AG08395 (cell line): ENCODE measurements at regions not wholly inside any gene's neighbourhood (a gene's known extent, or its start where the extent isn't known, plus 50 kb on each side); places are given as distances from the start of the nearest gene placed in this dataset.

ENCODE experiments used
- DNase-seq: peaks from one replicate; pipeline ENCODE4 v3.0.0; 2012; ENCODE audit warnings: mixed read lengths, low spot score

- no peak for DNase-seq
These were observed 540.5 kb downstream of the SLC4A3 start for GRCh38 chr2:220167956-220168355.

- no peak for DNase-seq
These were observed 541.6 kb downstream of the SLC4A3 start for GRCh38 chr2:220168891-220169546.

- DNase-seq = no peak
These were observed 547.4 kb downstream of the SLC4A3 start for GRCh38 chr2:220174826-220175225.

GRCh38 chr2:220175967-220176366 is 548.5 kb downstream of the SLC4A3 start:
- no peak for DNase-seq

GRCh38 chr2:220178991-220179695 is 551.7 kb downstream of the SLC4A3 start:
- no peak for DNase-seq

- peak; percentile 15 for DNase-seq
These were observed 553.7 kb downstream of the SLC4A3 start for GRCh38 chr2:220181165-220181564.

GRCh38 chr2:220182790-220183189 is 555.4 kb downstream of the SLC4A3 start:
- no peak for DNase-seq

GRCh38 chr2:220185766-220186305 is 558.4 kb downstream of the SLC4A3 start:
- no peak for DNase-seq

GRCh38 chr2:220188031-220188430 is 560.6 kb downstream of the SLC4A3 start:
- DNase-seq = peak; percentile 48

GRCh38 chr2:220191031-220191430 is 563.6 kb downstream of the SLC4A3 start:
- peak; percentile 7 for DNase-seq

GRCh38 chr2:220191737-220192136 is 564.3 kb downstream of the SLC4A3 start:
- no peak for DNase-seq

- DNase-seq = no peak
These were observed 565.7 kb downstream of the SLC4A3 start for GRCh38 chr2:220192994-220193753.

- DNase-seq = no peak
These were observed 567.5 kb downstream of the SLC4A3 start for GRCh38 chr2:220194630-220195584.

- peak; percentile 86 for DNase-seq
These were observed 571.5 kb downstream of the SLC4A3 start for GRCh38 chr2:220198896-220199295.

GRCh38 chr2:220202066-220202465 is 574.6 kb downstream of the SLC4A3 start:
- no peak for DNase-seq

GRCh38 chr2:220209093-220209492 is 581.7 kb downstream of the SLC4A3 start:
- no peak for DNase-seq

GRCh38 chr2:220209751-220210150 is 582.3 kb downstream of the SLC4A3 start:
- no peak for DNase-seq

GRCh38 chr2:220212296-220213080 is 585.1 kb downstream of the SLC4A3 start:
- no peak for DNase-seq

GRCh38 chr2:220215785-220216184 is 588.4 kb downstream of the SLC4A3 start:
- no peak for DNase-seq

GRCh38 chr2:220219371-220219770 is 591.9 kb downstream of the SLC4A3 start:
- DNase-seq = no peak

- no peak for DNase-seq
These were observed 592.6 kb downstream of the SLC4A3 start for GRCh38 chr2:220220009-220220408.
